ENCODE measurements at regions not wholly inside any gene's neighbourhood (a gene's known extent, or its start where the extent isn't known, plus 50 kb on each side); places are given as distances from the start of the nearest gene placed in this dataset.
"Not testable (repeated sequence)": the region's sequence is repeated elsewhere in the genome, so short reads cannot be mapped to it uniquely, and the experiment has no call there.

DNA sequence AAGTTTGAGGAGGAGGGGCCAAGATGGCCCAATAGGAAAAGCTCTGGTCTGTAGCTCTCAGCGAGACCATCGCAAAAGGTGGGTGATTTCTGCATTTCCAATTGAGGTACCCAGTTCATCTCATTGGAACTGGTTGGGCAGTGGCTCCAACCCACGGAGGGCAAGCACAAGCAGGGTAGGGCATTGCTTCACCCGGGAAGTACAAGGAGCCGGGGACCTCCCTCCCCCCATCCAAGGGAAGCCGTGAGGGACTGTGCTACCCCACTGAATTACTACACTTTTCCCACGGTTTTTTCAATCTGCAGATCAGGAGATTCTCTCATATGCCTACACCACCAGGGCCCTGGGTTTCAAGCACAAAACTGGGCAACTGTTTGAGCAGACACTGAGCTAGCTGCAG is 58.0 kb upstream of the EFCAB3 start:
- DNase-seq: no peak

GRCh38 chr17:62321451-62321850 is 58.9 kb upstream of the EFCAB3 start:
- DNase-seq: no peak

DNA sequence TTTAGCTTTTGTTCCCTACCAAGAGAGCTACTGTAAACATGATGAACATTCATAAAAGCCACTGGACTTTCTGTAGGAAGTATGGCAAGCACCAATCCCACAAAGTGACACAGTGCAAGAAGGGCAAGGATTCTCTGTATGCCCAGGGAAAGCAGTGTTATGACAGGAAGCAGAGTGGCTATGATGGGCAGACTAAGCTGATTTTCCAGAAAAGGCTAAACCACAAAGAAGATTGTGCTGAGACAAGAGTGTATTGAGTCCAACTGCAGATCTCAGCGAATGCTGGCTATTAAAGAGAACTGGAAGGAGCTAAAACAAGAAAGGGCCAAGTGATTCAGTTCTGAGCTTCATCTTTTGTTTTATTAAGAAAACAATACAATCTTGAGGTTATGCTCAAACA is 60.5 kb upstream of the EFCAB3 start:
- no peak for DNase-seq

DNA sequence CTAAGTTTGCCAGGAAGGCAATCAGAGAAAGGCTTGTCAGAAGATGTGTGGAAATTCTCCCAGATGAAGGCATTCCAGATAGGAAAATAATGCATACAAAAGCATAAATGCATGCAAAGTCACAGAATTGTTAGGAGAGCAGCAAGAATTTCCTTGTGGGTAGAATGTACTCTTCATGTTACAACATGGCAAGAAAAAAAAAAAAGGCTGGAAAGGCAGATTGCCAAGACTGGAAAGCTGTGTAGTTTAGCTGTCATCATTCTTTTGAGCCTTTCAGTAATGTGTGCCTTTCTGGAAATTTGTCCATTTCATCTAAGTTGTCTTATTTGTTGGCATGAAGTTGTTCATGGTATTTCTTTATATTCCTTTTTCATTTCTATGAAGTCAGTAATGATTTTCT is 71.0 kb upstream of the EFCAB3 start:
- DNase-seq: no peak

DNA sequence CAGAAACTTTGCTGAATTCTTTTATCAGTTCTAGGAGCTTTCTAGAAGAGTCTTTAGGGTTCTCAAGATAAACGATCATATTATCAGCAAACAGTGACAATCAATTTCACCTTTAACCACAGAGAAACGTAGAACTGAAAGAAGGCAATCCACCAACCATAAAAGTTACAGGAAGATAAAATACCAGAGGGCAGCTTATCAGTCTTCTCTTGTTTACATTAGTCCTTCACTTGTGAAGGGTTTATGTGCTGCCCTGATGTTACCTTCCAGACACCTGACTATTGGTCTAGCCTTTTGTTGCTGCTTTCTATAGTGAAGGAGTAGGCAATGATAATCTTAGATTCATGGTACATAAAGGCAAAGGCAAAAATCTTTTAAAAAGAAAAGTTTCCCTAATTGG is 73.2 kb upstream of the EFCAB3 start:
- DNase-seq: no peak

GRCh38 chr17:62303476-62303875 is 76.9 kb upstream of the EFCAB3 start:
- DNase-seq: no peak

DNA sequence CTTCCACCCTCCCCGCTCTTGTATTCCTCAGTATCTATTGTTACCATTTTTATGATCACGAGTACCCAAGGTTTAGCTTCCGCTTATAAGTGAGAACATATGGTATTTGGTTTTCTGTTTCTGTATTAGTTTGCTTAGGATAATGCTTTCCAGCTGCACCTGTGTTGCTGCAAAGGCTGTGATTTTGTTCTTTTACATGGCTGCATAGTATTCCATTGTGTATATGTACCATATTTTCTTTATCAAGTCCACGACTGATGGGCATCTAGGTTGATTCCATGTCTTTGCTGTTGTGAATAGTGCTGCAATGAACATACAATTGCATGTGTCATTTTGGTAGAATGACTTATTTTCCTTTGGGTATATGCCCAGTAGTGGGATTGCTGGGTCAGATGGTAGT is 79.7 kb upstream of the EFCAB3 start:
- no peak for DNase-seq

- DNase-seq: not testable (repeated sequence)
Observed at GRCh38 chr17:62275290-62275689, 105.1 kb upstream of the EFCAB3 start.

DNA sequence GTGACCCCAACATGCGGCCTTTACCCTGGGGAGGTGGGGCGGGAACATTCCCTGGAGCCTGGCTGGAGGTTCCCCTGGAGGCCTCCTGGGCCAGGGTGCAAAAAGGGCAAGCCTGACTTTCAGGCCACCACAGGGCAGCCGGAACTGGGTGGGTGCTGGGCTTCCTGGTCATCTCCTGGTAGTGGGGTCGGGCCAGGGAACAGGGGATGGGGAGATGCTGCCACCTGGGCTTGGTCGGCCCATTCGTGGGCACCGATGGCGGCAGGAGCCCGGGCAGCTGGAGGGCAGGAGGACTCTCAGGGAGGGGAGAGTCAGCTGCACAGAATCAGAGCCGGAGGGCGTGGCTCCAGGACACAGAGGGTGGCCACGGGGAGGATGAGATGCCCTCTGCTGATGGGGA is 112.0 kb upstream of the EFCAB3 start:
- DNase-seq: not testable (repeated sequence)

- not testable (repeated sequence) for DNase-seq
Observed at GRCh38 chr17:62264974-62265373, 115.4 kb upstream of the EFCAB3 start.

GRCh38 chr17:62255791-62256190 is 124.6 kb upstream of the EFCAB3 start:
- DNase-seq: not testable (repeated sequence)

GRCh38 chr17:62242076-62242475 is 138.3 kb upstream of the EFCAB3 start:
- DNase-seq: not testable (repeated sequence)

DNA sequence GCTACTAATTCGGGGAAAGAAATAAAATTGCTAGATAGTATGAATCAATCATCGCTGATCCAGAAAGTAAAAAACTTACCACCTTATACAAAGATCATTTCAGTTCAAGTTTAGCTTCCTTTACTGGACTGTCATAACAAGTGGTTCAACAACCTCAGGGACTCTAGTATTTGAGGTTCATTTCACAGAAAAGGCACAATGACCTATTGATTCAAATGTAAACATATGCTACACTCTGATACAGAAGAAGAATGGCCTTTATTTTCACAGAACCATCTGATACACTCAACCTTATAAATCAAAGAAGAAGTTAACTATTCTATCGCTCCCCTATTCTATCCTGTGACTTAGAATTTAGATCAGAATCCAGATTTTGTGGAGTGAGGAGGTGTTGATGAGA is 140.8 kb upstream of the EFCAB3 start:
- DNase-seq: not testable (repeated sequence)

DNA sequence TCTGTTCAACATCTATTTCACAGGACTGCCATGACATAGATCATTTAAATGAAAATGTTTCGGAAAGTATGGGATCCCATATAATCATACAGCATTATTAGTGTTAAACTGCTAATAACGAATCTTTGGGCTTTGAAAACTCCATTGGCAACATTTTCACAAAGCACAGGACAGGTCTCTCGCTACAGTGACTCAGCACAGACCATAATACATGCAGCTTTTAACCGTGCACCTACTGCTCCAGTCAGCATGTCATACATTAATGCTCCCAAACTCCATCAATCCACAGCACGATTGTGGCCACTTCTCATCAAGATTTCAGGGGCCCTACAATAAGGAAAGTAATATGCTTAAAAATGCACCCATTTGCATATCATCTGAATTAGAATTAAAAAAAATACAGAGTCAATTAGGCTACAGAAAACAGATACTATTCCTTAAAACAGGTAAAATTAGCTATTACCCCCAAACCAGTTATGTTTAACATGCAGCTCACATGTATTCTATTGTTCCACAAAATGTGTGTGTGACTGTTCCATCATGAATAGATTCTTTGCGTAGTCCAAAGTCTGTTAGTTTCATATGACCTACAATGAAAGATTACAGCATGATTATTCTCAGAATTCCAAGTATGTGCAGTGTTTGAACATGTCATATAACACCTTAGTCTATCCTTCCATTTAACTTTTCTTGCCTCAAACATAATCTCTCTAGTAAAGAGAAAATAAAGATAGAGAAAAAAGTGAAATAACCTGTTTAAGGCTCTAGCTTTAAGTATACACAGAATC is 141.6 kb upstream of the EFCAB3 start:
- DNase-seq: not testable (repeated sequence)

DNA sequence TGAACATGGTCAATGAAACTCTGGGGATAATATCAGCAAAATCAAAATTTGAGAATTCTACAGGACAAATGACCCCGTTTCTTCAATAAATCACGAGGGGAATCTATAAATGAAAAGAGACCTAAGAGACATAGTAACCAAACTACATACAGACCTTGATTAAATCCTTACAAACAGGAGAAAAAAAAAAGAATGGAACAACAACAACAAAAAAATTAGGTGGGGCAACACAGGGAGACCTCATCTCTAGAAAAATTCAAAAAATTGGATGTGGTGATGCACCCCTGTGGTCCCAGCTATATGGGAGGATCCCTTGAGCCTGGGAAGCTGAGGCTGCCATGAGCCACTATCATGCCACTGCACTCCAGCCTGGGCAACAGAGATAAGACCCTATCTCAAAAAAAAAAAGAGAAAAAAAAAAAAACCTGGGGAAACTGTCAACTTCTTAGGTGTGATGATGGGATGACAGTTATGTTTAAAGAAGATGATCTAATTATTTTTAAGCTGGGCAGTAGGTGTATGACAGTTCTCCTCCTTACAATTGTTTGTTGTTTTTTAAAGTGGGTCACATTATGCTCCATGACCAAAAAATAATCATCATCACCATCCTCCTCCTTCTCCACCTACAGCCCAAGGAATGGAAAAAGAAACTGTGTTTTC is 146.4 kb upstream of the EFCAB3 start:
- not testable (repeated sequence) for DNase-seq

GRCh38 chr17:62231293-62231692 is 149.1 kb upstream of the EFCAB3 start:
- not testable (repeated sequence) for DNase-seq

GRCh38 chr17:62226610-62227240 is 153.6 kb upstream of the EFCAB3 start:
- not testable (repeated sequence) for DNase-seq

- DNase-seq: not testable (repeated sequence)
Observed at GRCh38 chr17:62223585-62223984, 156.8 kb upstream of the EFCAB3 start.

DNA sequence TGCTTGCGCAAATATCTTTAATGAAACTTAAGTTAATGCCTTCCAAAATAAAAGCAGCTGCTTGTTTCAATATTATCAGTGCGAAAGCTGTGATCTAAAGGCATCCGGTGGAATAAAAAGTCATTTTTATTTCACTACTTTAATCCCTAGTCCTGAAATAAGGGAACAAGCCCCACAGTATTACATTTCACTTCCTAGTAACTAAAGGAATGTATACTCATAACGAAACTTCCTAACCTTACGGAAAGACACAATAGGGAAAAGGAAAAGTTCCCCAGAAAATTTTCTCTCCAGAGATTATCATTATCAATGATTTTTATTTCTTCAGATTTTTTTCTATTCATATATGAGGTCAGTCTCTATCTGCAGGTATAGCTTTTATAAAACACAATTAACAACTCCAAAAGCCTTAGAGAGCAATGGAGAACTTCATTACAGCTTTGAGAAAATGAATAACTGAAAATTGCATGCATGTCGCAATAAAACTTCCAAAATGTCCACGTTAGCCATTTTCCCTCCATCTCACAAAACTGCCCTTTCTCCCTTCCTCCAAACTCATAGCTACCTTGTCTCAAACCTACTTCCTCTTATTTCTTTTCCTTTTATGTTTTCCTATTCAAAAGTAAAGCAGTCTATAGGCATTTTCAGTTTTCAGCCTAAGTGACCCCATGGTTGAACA is 154.3 kb upstream of the MED13 start:
- no peak for DNase-seq

- DNase-seq: no peak
Observed at GRCh38 chr17:62216847-62217246, 151.8 kb upstream of the MED13 start.

DNA sequence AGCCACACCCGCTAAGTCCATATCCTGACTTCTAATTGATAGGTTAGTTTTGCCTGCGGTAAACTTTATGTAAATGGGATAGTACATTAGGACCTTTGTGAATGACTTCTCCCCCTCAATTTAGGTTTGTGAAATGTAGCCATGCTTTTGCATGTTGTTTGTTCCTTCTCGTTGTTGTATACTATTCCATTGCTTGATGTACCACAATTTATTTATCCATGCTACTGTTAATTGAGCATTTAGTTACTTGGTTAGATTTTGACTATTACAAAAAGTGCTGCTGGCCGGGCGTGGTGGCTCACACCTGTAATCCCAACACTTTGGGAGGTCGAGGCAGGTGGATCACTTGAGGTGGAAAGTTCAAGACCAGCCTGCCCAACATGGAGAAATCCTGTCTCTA is 150.8 kb upstream of the MED13 start:
- not testable (repeated sequence) for DNase-seq

DNA sequence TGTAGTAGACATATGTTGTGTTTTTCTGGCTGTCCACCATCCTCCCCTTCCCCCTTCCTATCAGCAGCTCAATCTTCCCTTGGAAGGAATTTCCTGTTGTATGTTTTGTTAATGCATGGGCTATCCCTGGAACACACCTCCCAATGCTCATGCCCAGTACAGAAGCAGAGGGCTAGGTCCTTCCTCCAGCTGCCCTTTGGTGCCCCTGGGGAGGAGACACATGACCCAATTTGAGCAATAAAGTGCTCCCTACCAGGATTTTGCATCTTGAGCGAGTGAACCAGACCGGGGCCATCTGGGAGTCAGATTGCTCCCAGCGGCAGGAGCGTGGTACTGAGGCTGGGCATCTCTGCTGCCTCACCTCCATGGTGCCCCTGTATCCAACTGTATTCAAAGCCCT is 141.5 kb upstream of the MED13 start:
- DNase-seq: no peak

- not testable (repeated sequence) for DNase-seq
Observed at GRCh38 chr17:62197156-62197555, 132.1 kb upstream of the MED13 start.
